GM18861 (cell line): ENCODE measurements at regions not wholly inside any gene's neighbourhood (a gene's known extent, or its start where the extent isn't known, plus 50 kb on each side); places are given as distances from the start of the nearest gene placed in this dataset.
"Not testable (repeated sequence)": the region's sequence is repeated elsewhere in the genome, so short reads cannot be mapped to it uniquely, and the experiment has no call there.

Experiments
- ATAC-seq: cut with Tn5 transposase; IDR thresholded peaks from one replicate; pipeline ENCODE4 v1.9.1; 2021; ENCODE audit not compliant: unreplicated experiment

- not testable (repeated sequence) for ATAC-seq
These were observed 127.5 kb downstream of the TMEM121 start for GRCh38 chr14:105653921-105654320.

- ATAC-seq, result not testable (repeated sequence)
These were observed 132.9 kb downstream of the TMEM121 start for GRCh38 chr14:105659255-105659654.

GRCh38 chr14:105659935-105660527 lies 133.6 kb downstream of the TMEM121 start:
- ATAC-seq, result no peak

- ATAC-seq, result no peak
These were observed 134.6 kb downstream of the TMEM121 start for GRCh38 chr14:105660816-105661531.

- ATAC-seq, result not testable (repeated sequence)
These were observed 135.7 kb downstream of the TMEM121 start for GRCh38 chr14:105662043-105662442.

- ATAC-seq, result not testable (repeated sequence)
These were observed 136.2 kb downstream of the TMEM121 start for GRCh38 chr14:105662592-105662991.

GRCh38 chr14:105663323-105663722 lies 136.9 kb downstream of the TMEM121 start:
- not testable (repeated sequence) for ATAC-seq

GRCh38 chr14:105663818-105664596 lies 137.6 kb downstream of the TMEM121 start:
- not testable (repeated sequence) for ATAC-seq

GRCh38 chr14:105664691-105665090 lies 138.3 kb downstream of the TMEM121 start:
- ATAC-seq, result no peak

GRCh38 chr14:105665247-105665950 lies 139.0 kb downstream of the TMEM121 start:
- no peak for ATAC-seq

- no peak for ATAC-seq
These were observed 139.5 kb downstream of the TMEM121 start for GRCh38 chr14:105665951-105666277.

- ATAC-seq, result no peak
These were observed 140.0 kb downstream of the TMEM121 start for GRCh38 chr14:105666420-105666819.

- not testable (repeated sequence) for ATAC-seq
These were observed 140.7 kb downstream of the TMEM121 start for GRCh38 chr14:105666991-105667662.

- not testable (repeated sequence) for ATAC-seq
These were observed 141.3 kb downstream of the TMEM121 start for GRCh38 chr14:105667663-105668020.

- ATAC-seq, result not testable (repeated sequence)
These were observed 141.6 kb downstream of the TMEM121 start for GRCh38 chr14:105668021-105668420.

- ATAC-seq, result not testable (repeated sequence)
These were observed 142.3 kb downstream of the TMEM121 start for GRCh38 chr14:105668471-105669230.

- not testable (repeated sequence) for ATAC-seq
These were observed 142.8 kb downstream of the TMEM121 start for GRCh38 chr14:105669231-105669610.

- not testable (repeated sequence) for ATAC-seq
These were observed 143.3 kb downstream of the TMEM121 start for GRCh38 chr14:105669646-105670045.

GRCh38 chr14:105672450-105673200 lies 146.2 kb downstream of the TMEM121 start:
- not testable (repeated sequence) for ATAC-seq
